Effector memory CD4-positive, alpha-beta T cell (primary cell): ENCODE measurements at regions not wholly inside any gene's neighbourhood (a gene's known extent, or its start where the extent isn't known, plus 50 kb on each side); places are given as distances from the start of the nearest gene placed in this dataset.
"Not testable (repeated sequence)": the region's sequence is repeated elsewhere in the genome, so short reads cannot be mapped to it uniquely, and the experiment has no call there.

Source experiments
- DNase-seq, 3 donors: peaks; one replicate each; pipeline ENCODE4 v3.0.0-alpha.2; 2020
- H3K27ac ChIP-seq: 2 replicates; pipeline ENCODE4 v1.7.0; 2013; ENCODE audit warnings: mild to moderate bottlenecking, low read length, moderate library complexity; ENCODE audit not compliant: insufficient read depth, poor library complexity, severe bottlenecking
- H3K27me3 ChIP-seq: replicated peaks from 2 replicates; pipeline ENCODE4 v1.7.0; 2013; ENCODE audit warnings: mild to moderate bottlenecking, low read length; ENCODE audit not compliant: insufficient read depth, control insufficient read depth, poor library complexity, severe bottlenecking
- H3K36me3 ChIP-seq: 2 replicates; pipeline ENCODE4 v1.7.0; 2013; ENCODE audit warnings: mild to moderate bottlenecking, low read length, moderate library complexity; ENCODE audit not compliant: control insufficient read depth, insufficient read depth
- H3K4me1 ChIP-seq: 2 replicates; pipeline ENCODE4 v1.7.0; 2013; ENCODE audit warnings: low read length, mild to moderate bottlenecking; ENCODE audit not compliant: control insufficient read depth, insufficient read depth, poor library complexity, severe bottlenecking
- H3K4me3 ChIP-seq: 2 replicates; pipeline ENCODE4 v1.7.0; 2013; ENCODE audit warnings: low read length, low read depth, mild to moderate bottlenecking; ENCODE audit not compliant: insufficient read depth, poor library complexity, severe bottlenecking
- H3K9me3 ChIP-seq: 2 replicates; pipeline ENCODE4 v1.7.0; 2013; ENCODE audit warnings: mild to moderate bottlenecking, low read length, moderate library complexity; ENCODE audit not compliant: control insufficient read depth

GRCh38 chr22:23424031-23424430 is 156.1 kb downstream of the IGLL1 start:
- H3K27me3 ChIP-seq: no peaks in the 10 kb centered on the region
- DNase-seq: no peak
- H3K36me3 ChIP-seq: no peaks in the 10 kb centered on the region
- H3K4me1 ChIP-seq: no peaks in the 10 kb centered on the region
- H3K27ac ChIP-seq: no peak overlapping the region
- H3K9me3 ChIP-seq: no peaks in the 10 kb centered on the region
- H3K4me3 ChIP-seq: no peak overlapping the region

GRCh38 chr22:23422281-23422680 is 157.8 kb downstream of the IGLL1 start:
- not testable (repeated sequence) for H3K9me3 ChIP-seq, H3K27ac ChIP-seq, H3K4me1 ChIP-seq, H3K4me3 ChIP-seq, H3K36me3 ChIP-seq, H3K27me3 ChIP-seq, DNase-seq

GRCh38 chr22:23421300-23421699 is 158.8 kb downstream of the IGLL1 start:
- not testable (repeated sequence) for H3K9me3 ChIP-seq, H3K27me3 ChIP-seq, H3K36me3 ChIP-seq, DNase-seq, H3K27ac ChIP-seq, H3K4me3 ChIP-seq, H3K4me1 ChIP-seq

- no peaks in the 10 kb centered on the region for H3K36me3 ChIP-seq
- no peak overlapping the region for H3K4me3 ChIP-seq
- no peak overlapping the region for H3K27ac ChIP-seq
These were observed 160.2 kb downstream of the IGLL1 start for GRCh38 chr22:23419931-23420330.

GRCh38 chr22:23419171-23419570 is 160.9 kb downstream of the IGLL1 start:
- no peak for DNase-seq
- Histone ChIP-seq H3K27ac (no peak overlapping the region), H3K4me3 (no peak overlapping the region), H3K9me3 (no peaks in the 10 kb centered on the region), H3K36me3 (no peaks in the 10 kb centered on the region), H3K4me1 (no peaks in the 10 kb centered on the region), H3K27me3 (no peaks in the 10 kb centered on the region)

More at GRCh38 chr22:23419931-23420330, 160.2 kb downstream of the IGLL1 start:
- no peaks in the 10 kb centered on the region for H3K27me3 ChIP-seq
- no peak for DNase-seq
- no peaks in the 10 kb centered on the region for H3K4me1 ChIP-seq
- no peaks in the 10 kb centered on the region for H3K9me3 ChIP-seq

- DNase-seq: no peak
- H3K4me3 ChIP-seq: no peak overlapping the region
- no peaks in the 10 kb centered on the region for H3K27me3 ChIP-seq
- no peaks in the 10 kb centered on the region for H3K9me3 ChIP-seq
- no peaks in the 10 kb centered on the region for H3K4me1 ChIP-seq
- no peaks in the 10 kb centered on the region for H3K36me3 ChIP-seq
- H3K27ac ChIP-seq: no peak overlapping the region
These were observed 161.8 kb downstream of the IGLL1 start for GRCh38 chr22:23418159-23418788.

GRCh38 chr22:23417327-23417726 is 162.8 kb downstream of the IGLL1 start:
- H3K4me1 ChIP-seq, DNase-seq, H3K4me3 ChIP-seq, H3K27ac ChIP-seq, H3K27me3 ChIP-seq, H3K9me3 ChIP-seq, H3K36me3 ChIP-seq: not testable (repeated sequence)

GRCh38 chr22:23416169-23416690 is 163.9 kb downstream of the IGLL1 start:
- H3K27me3 ChIP-seq, H3K4me1 ChIP-seq, H3K27ac ChIP-seq, H3K36me3 ChIP-seq, H3K9me3 ChIP-seq, H3K4me3 ChIP-seq, DNase-seq: not testable (repeated sequence)

- Histone ChIP-seq H3K27me3 (no peaks in the 10 kb centered on the region), H3K9me3 (no peaks in the 10 kb centered on the region), H3K4me3 (no peak overlapping the region), H3K27ac (no peak overlapping the region), H3K36me3 (no peaks in the 10 kb centered on the region), H3K4me1 (no peaks in the 10 kb centered on the region)
- DNase-seq: no peak
These were observed 164.6 kb downstream of the IGLL1 start for GRCh38 chr22:23415490-23415851.

GRCh38 chr22:23414727-23415489 is 165.2 kb downstream of the IGLL1 start:
- Histone ChIP-seq H3K9me3 (no peaks in the 10 kb centered on the region), H3K4me1 (no peaks in the 10 kb centered on the region), H3K27ac (no peak overlapping the region), H3K4me3 (no peak overlapping the region), H3K27me3 (no peaks in the 10 kb centered on the region), H3K36me3 (no peaks in the 10 kb centered on the region)
- no peak for DNase-seq
